ENCODE measurements at regions not wholly inside any gene's neighbourhood (a gene's known extent, or its start where the extent isn't known, plus 50 kb on each side); places are given as distances from the start of the nearest gene placed in this dataset.
A peak's percentile ranks its signal among the peaks of the same experiment; 100 is the strongest.

DNA sequence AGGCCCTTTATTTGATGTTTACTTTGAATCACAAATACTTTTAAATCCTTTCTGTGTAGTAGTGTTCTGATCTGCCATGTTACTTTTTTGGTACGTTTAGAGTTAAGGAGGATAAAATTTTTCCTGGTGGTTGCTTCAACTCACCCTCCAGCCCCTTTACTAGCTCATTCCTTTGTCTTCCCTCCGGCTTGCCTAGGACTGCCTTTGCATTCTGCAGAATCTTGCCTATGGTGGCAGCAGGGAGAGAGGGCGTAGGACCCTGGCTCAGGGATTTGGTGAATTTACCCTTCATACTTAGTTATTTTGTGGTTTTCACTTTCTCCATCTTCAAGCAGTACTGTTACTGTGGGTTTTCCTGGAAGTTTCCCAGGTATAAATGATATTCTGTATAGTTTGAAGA is 833.5 kb downstream of the XPNPEP1 start:
- FAIRE-seq, result no peak
- no peaks in the 10 kb centered on the region for H3K36me3 ChIP-seq (ENCODE audit: control insufficient read depth in 2 of 3, insufficient read depth in 3 of 3, low read length in 3 of 3)
- TF ChIP-seq CTCF (IDR thresholded peaks at IDR 0.05; ENCODE audit: borderline replicate concordance, extremely low read depth, insufficient read depth), result no peak
- H3K27ac ChIP-seq (ENCODE audit: low read depth in 2 of 2, low read length in 2 of 2), result no peak overlapping the region
- H3K4me3 ChIP-seq (ENCODE audit: low read length in 3 of 3), result no peak overlapping the region
- H3K9me3 ChIP-seq (ENCODE audit: control insufficient read depth in 2 of 3, insufficient read depth in 1 of 3, low read length in 3 of 3), result no peaks in the 10 kb centered on the region
- H3K4me1 ChIP-seq (ENCODE audit: control insufficient read depth in 2 of 3, insufficient read depth in 2 of 3, low read depth in 1 of 3, low read length in 3 of 3), result no peaks in the 10 kb centered on the region
- H3K9ac ChIP-seq (ENCODE audit: low read length in 3 of 3), result no peak overlapping the region
- intact Hi-C loops (cut with DNase I), result no loop called here
- H3K27me3 ChIP-seq (ENCODE audit: control insufficient read depth, insufficient read depth, low read length), result no peaks in the 10 kb centered on the region
- DNase-seq, result no peak

DNA sequence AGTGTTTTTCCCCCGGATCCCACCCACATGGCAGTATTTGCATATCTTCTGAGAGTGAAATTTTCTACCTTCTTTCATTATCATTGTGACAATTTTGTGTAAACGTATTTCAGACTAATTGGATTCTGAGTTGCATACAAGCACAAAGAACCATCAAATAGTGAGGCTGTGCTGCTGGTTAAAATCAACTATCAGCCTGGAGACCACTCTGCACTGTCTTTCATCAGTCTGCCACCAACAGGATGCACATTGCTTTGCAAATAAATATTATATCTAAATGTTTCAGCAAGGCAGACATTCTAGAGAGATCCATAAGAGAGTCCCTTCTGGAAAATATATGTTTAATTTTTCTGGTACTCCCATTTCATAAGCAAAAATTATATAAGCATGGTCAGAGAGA is 851.8 kb downstream of the XPNPEP1 start:
- Histone ChIP-seq H3K27me3 (ENCODE audit: control insufficient read depth, insufficient read depth, low read length) (no peaks in the 10 kb centered on the region), H3K36me3 (ENCODE audit: control insufficient read depth in 2 of 3, insufficient read depth in 3 of 3, low read length in 3 of 3) (no peaks in the 10 kb centered on the region), H3K9me3 (ENCODE audit: control insufficient read depth in 2 of 3, insufficient read depth in 1 of 3, low read length in 3 of 3) (no peaks in the 10 kb centered on the region), H3K4me1 (ENCODE audit: control insufficient read depth in 2 of 3, insufficient read depth in 2 of 3, low read depth in 1 of 3, low read length in 3 of 3) (no peaks in the 10 kb centered on the region), H3K9ac (ENCODE audit: low read length in 3 of 3) (no peak overlapping the region), H3K4me3 (ENCODE audit: low read length in 3 of 3) (no peak overlapping the region), H3K27ac (ENCODE audit: low read depth in 2 of 2, low read length in 2 of 2) (no peak overlapping the region)
- TF ChIP-seq CTCF (IDR thresholded peaks at IDR 0.05; ENCODE audit: borderline replicate concordance, extremely low read depth, insufficient read depth), result no peak
- DNase-seq (peak in 1 of 5 donors; percentile 4), FAIRE-seq (no peak)
- intact Hi-C loops (cut with DNase I), result no loop called here

DNA sequence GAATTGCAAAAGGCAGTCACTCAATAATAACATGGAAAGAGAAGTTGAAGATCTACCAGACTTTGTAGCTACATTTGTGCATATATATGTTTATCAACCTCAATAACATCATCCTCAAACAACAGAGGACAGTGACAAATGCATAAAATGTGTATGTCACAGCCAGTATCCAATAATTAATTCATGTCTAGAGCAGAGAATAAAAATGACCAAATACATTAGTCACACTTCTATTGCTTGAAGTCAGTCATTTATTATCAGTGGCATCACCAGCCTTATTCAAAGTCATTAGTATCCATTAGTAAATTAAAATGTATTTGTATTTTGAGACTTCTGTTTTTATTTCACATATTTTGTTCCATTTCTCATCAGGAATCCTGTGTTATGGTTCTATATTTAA is 852.8 kb downstream of the XPNPEP1 start:
- no peak for TF ChIP-seq CTCF (IDR thresholded peaks at IDR 0.05; ENCODE audit: borderline replicate concordance, extremely low read depth, insufficient read depth)
- Histone ChIP-seq H3K9ac (ENCODE audit: low read length in 3 of 3) (no peak overlapping the region), H3K27ac (ENCODE audit: low read depth in 2 of 2, low read length in 2 of 2) (no peak overlapping the region), H3K4me1 (ENCODE audit: control insufficient read depth in 2 of 3, insufficient read depth in 2 of 3, low read depth in 1 of 3, low read length in 3 of 3) (no peaks in the 10 kb centered on the region), H3K27me3 (ENCODE audit: control insufficient read depth, insufficient read depth, low read length) (no peaks in the 10 kb centered on the region), H3K36me3 (ENCODE audit: control insufficient read depth in 2 of 3, insufficient read depth in 3 of 3, low read length in 3 of 3) (no peaks in the 10 kb centered on the region), H3K9me3 (ENCODE audit: control insufficient read depth in 2 of 3, insufficient read depth in 1 of 3, low read length in 3 of 3) (no peaks in the 10 kb centered on the region), H3K4me3 (ENCODE audit: low read length in 3 of 3) (no peak overlapping the region)
- FAIRE-seq (no peak), DNase-seq (no peak)
- intact Hi-C loops (cut with DNase I), result no loop called here

DNA sequence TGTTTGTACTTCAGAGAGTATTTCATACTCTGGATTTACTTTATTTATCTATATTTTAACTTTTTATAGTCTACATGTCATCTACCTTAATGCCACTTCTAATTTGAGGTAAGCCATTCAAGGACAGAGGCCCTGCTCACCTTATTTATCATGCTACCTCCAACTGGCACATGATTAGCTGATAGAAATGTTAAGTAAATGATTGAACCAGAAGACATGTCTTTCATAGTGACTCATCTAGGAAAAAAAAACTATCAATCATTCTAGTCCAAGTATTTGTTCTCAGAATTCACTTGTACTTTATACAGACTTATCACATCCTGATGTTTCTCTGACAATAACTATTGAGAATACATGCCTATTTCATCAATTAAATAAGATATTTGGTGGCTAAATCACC is 856.3 kb downstream of the XPNPEP1 start:
- intact Hi-C loops (cut with DNase I), result no loop called here

More for the DNA sequence above, 856.3 kb downstream of the XPNPEP1 start:
- H3K4me3 ChIP-seq (ENCODE audit: low read length in 3 of 3), result no peak overlapping the region
- no peak for FAIRE-seq
- H3K36me3 ChIP-seq (ENCODE audit: control insufficient read depth in 2 of 3, insufficient read depth in 3 of 3, low read length in 3 of 3), result no peaks in the 10 kb centered on the region
- H3K4me1 ChIP-seq (ENCODE audit: control insufficient read depth in 2 of 3, insufficient read depth in 2 of 3, low read depth in 1 of 3, low read length in 3 of 3), result no peaks in the 10 kb centered on the region
- no peak for TF ChIP-seq CTCF (IDR thresholded peaks at IDR 0.05; ENCODE audit: borderline replicate concordance, extremely low read depth, insufficient read depth)
- H3K27me3 ChIP-seq (ENCODE audit: control insufficient read depth, insufficient read depth, low read length), result no peaks in the 10 kb centered on the region
- H3K9me3 ChIP-seq (ENCODE audit: control insufficient read depth in 2 of 3, insufficient read depth in 1 of 3, low read length in 3 of 3), result no peaks in the 10 kb centered on the region
- no peak overlapping the region for H3K27ac ChIP-seq (ENCODE audit: low read depth in 2 of 2, low read length in 2 of 2)
- DNase-seq, result no peak
- H3K9ac ChIP-seq (ENCODE audit: low read length in 3 of 3), result no peak overlapping the region

Measured in kidney (tissue), 13 donors.